ENCODE measurements at regions not wholly inside any gene's neighbourhood (a gene's known extent, or its start where the extent isn't known, plus 50 kb on each side); places are given as distances from the start of the nearest gene placed in this dataset.
"Not testable (repeated sequence)": the region's sequence is repeated elsewhere in the genome, so short reads cannot be mapped to it uniquely, and the experiment has no call there.

GRCh38 chr5:86566030-86566429 is 51.7 kb upstream of the COX7C start:
- H3K18ac ChIP-seq (ENCODE audit: insufficient read length, low read depth, low read length); H3K4me1 Mint-ChIP-seq; H3K79me2 ChIP-seq (ENCODE audit: insufficient read depth, low read length); H2AFZ ChIP-seq (ENCODE audit: low read length); H3K4me1 ChIP-seq (ENCODE audit: insufficient read depth, low read length); H3K23ac ChIP-seq (ENCODE audit: insufficient read length, low read depth, low read length); H2BK5ac ChIP-seq (ENCODE audit: insufficient read length, low read length); H4K5ac ChIP-seq (ENCODE audit: insufficient read length, low read depth, low read length); H2BK12ac ChIP-seq (ENCODE audit: insufficient read length, low read depth, low read length); H3K9me3 Mint-ChIP-seq; H2BK20ac ChIP-seq (ENCODE audit: low read depth, low read length, poor library complexity, severe bottlenecking); H2BK120ac ChIP-seq (ENCODE audit: low read depth, low read length, poor library complexity, severe bottlenecking); H3K36me3 Mint-ChIP-seq (ENCODE audit: insufficient read depth in 1 of 3, low read depth in 3 of 3); H3K4ac ChIP-seq (ENCODE audit: low read depth, low read length); H3K27me3 Mint-ChIP-seq (ENCODE audit: low read depth); H3K27ac Mint-ChIP-seq; DNase-seq; H3K27me3 ChIP-seq (ENCODE audit: insufficient read depth, low read length); H3K23me2 ChIP-seq (ENCODE audit: insufficient read length, low read depth, low read length, poor library complexity, severe bottlenecking); H2AK5ac ChIP-seq (ENCODE audit: insufficient read length, low read length); H4K8ac ChIP-seq (replicated peaks; ENCODE audit: insufficient read length, low read depth, low read length); H3K4me3 Mint-ChIP-seq; H4K20me1 ChIP-seq (ENCODE audit: control insufficient read depth, insufficient read depth, insufficient read length); H2BK15ac ChIP-seq (ENCODE audit: low read depth, low read length); H3K79me1 ChIP-seq (ENCODE audit: insufficient read depth, low read depth, low read length, poor library complexity, severe bottlenecking); H3K4me2 ChIP-seq (ENCODE audit: insufficient read depth, insufficient read length, low read length); H4K91ac ChIP-seq (ENCODE audit: insufficient read length, low read depth, low read length); H3K14ac ChIP-seq (ENCODE audit: insufficient read depth, low read length); H3K27ac ChIP-seq (ENCODE audit: insufficient read length, low read depth, low read length); H3K9me3 ChIP-seq (ENCODE audit: control insufficient read depth, low read depth, low read length); H3K56ac ChIP-seq (ENCODE audit: insufficient read length, low read depth, low read length); H3T11ph ChIP-seq (ENCODE audit: low read length); H3K9ac ChIP-seq (ENCODE audit: extremely low read depth, insufficient read length, low read length): not testable (repeated sequence)
- TF ChIP-seq CTCF (conservative IDR thresholded peaks at IDR 0.05), result peak; percentile 58
- WGBS (ENCODE audit: extremely low coverage, insufficient read length, low lambda C conversion rate), result no CpG with 5 or more reads among the region's 3 CpGs

All from H9 (cell line).